K562 (cell line): ENCODE measurements at regions not wholly inside any gene's neighbourhood (a gene's known extent, or its start where the extent isn't known, plus 50 kb on each side); places are given as distances from the start of the nearest gene placed in this dataset.

Experiments used
- ATAC-seq: fragments of 200-7000 bp; cut with Tn5 transposase; 3 replicates; pipeline ENCODE4 v1.9.1; 2020; ENCODE audit warnings: moderate library complexity
- BruUV-seq: library from RNA; stranded (reverse); fragments of 400-500 nt; replicated peaks from 2 replicates; lab custom pipeline; 2021; lab: Mats Ljungman, UMichigan
- CTCF ChIA-PET: fragments of 300-600 bp; formaldehyde crosslinking; extraction: SDS; loops from one replicate; lab custom pipeline; 2021; ENCODE audit warnings: low intra/inter-chr PET ratio; lab: Yijun Ruan, JAX
- POLR2A ChIA-PET: fragments of 300-600, 350-650 bp; sonication (Branson Sonifier 250); formaldehyde crosslinking; extraction: SDS; loops from one replicate; lab custom pipeline; 2021; ENCODE audit warnings: antibody characterized with exemption, inconsistent platforms; lab: Yijun Ruan, JAX
- DNase-seq, 4 experiments: peaks; one replicate each; pipeline versions ENCODE4 v3.0.0 to v3.0.0-alpha.2; 2011 to 2018; ENCODE audit warnings: low spot score in 3 of 4, mixed read lengths in 3 of 4; ENCODE audit errors: extremely low read depth in 1 of 4
- FAIRE-seq: peaks from 2 replicates; lab custom pipeline; 2011; peaks lifted over from hg19 to GRCh38; lab: Jason Lieb, UNC
- H2AFZ ChIP-seq: 2 replicates; pipeline ENCODE4 v1.6.0; 2011; ENCODE audit warnings: low read depth, low read length, control low read depth, inconsistent platforms
- H3K27ac ChIP-seq: fragments of 200-600 bp; 3 replicates; pipeline ENCODE4 v1.8.0; 2011; ENCODE audit warnings: low read depth, mild to moderate bottlenecking, control low read depth, inconsistent platforms, low read length, moderate library complexity, mixed read lengths; ENCODE audit errors: extremely low read depth
- H3K27me3 ChIP-seq, 2 experiments: fragments of 300-600 bp in 1 of 2; 2 replicates in 1 of 2; 3 replicates in 1 of 2; pipeline versions ENCODE4 v1.6.0 to v1.8.0; 2011; ENCODE audit warnings: inconsistent platforms in 2 of 2, low read length in 2 of 2, mild to moderate bottlenecking in 1 of 2, mixed read lengths in 1 of 2, moderate library complexity in 1 of 2; ENCODE audit not compliant: control insufficient read depth in 2 of 2, insufficient read depth in 2 of 2
- H3K36me3 ChIP-seq: fragments of 300-600 bp; 3 replicates; pipeline ENCODE4 v1.8.0; 2011; ENCODE audit warnings: mild to moderate bottlenecking, low read length, inconsistent platforms; ENCODE audit not compliant: control insufficient read depth, insufficient read depth
- H3K4me1 ChIP-seq, 2 experiments: fragments of 200-600 bp in 1 of 2; replicated peaks in 1 of 2; 2 replicates in 1 of 2; 3 replicates in 1 of 2; pipeline versions ENCODE4 v1.5.1 to v1.8.0; 2011; ENCODE audit warnings: inconsistent platforms in 2 of 2, low read length in 2 of 2, mild to moderate bottlenecking in 1 of 2, mixed read lengths in 1 of 2, moderate library complexity in 1 of 2; ENCODE audit not compliant: control insufficient read depth in 2 of 2, insufficient read depth in 2 of 2
- H3K4me2 ChIP-seq: 2 replicates; pipeline ENCODE4 v1.6.1; 2011; ENCODE audit warnings: low read length, control low read depth, inconsistent platforms, mixed read lengths; ENCODE audit not compliant: insufficient read depth
- H3K4me3 ChIP-seq: fragments of 200-600 bp; sonication (generic), shearing (Covaris generic); 2 replicates; pipeline ENCODE4 v1.5.1; 2016; ENCODE audit warnings: control low read depth, inconsistent platforms
- H3K79me2 ChIP-seq: fragments of 200-600 bp; 3 replicates; pipeline ENCODE4 v1.8.0; 2011; ENCODE audit warnings: low read length, inconsistent platforms; ENCODE audit not compliant: control insufficient read depth, insufficient read depth
- H3K9ac ChIP-seq, 2 experiments: 2 replicates each; pipeline versions ENCODE4 v1.6.0 to v1.6.1; 2011; ENCODE audit warnings: low read depth in 2 of 2, low read length in 2 of 2, control low read depth in 1 of 2, inconsistent platforms in 1 of 2, mild to moderate bottlenecking in 1 of 2, mixed read lengths in 1 of 2; ENCODE audit not compliant: insufficient read depth in 1 of 2
- H3K9me1 ChIP-seq: one replicate; pipeline ENCODE4 v1.6.0; 2011; ENCODE audit warnings: inconsistent platforms, mild to moderate bottlenecking, low read length, moderate library complexity; ENCODE audit not compliant: control insufficient read depth, insufficient read depth
- H3K9me3 ChIP-seq: replicated peaks from 2 replicates; pipeline ENCODE4 v1.5.1; 2011; ENCODE audit warnings: low read depth, low read length, inconsistent platforms; ENCODE audit not compliant: control insufficient read depth, insufficient read depth
- H4K20me1 ChIP-seq: replicated peaks from 2 replicates; pipeline ENCODE4 v1.6.1; 2011; ENCODE audit warnings: low read length, inconsistent platforms, mixed read lengths; ENCODE audit not compliant: control insufficient read depth, insufficient read depth
- BACH1 ChIP-seq: fragments of 200-800 bp; sonication (Bioruptor generic); IDR thresholded peaks from 2 replicates; pipeline ENCODE4 v1.6.1; 2016; ENCODE audit warnings: missing genetic modification characterization, missing compliant biosample characterization
- BCLAF1 ChIP-seq, 2 experiments: fragments of 450-650 bp in 1 of 2; IDR thresholded peaks; 2 replicates each; pipeline ENCODE4 v1.6.1; 2011 to 2017; ENCODE audit warnings: low read depth in 2 of 2, antibody characterized with exemption in 1 of 2, borderline replicate concordance in 1 of 2, low read length in 1 of 2, mild to moderate bottlenecking in 1 of 2, mixed read lengths in 1 of 2; ENCODE audit not compliant: control insufficient read depth in 1 of 2
- GTF2E2 ChIP-seq: fragments of 200-800 bp; sonication (Bioruptor generic); IDR thresholded peaks from 2 replicates; pipeline ENCODE4 v1.6.1; 2016; ENCODE audit warnings: missing genetic modification characterization, missing compliant biosample characterization
- KDM4B ChIP-seq, 2 experiments: fragments of 450-650 bp in 1 of 2; sonication (generic) in 1 of 2; IDR thresholded peaks; 2 replicates each; pipeline ENCODE4 v1.6.1; 2016 to 2017; ENCODE audit warnings: borderline replicate concordance in 2 of 2, antibody characterized with exemption in 1 of 2, low read depth in 1 of 2, mild to moderate bottlenecking in 1 of 2
- KLF16 ChIP-seq: IDR thresholded peaks from 2 replicates; pipeline ENCODE4 v1.6.1; 2016; ENCODE audit warnings: antibody characterized with exemption
- MAZ ChIP-seq, 2 experiments: fragments of 450-650 bp in 1 of 2; sonication (generic) in 1 of 2; formaldehyde crosslinking; IDR thresholded peaks in 1 of 2; conservative IDR thresholded peaks in 1 of 2; 2 replicates each; pipeline versions ENCODE4 v1.4.0 to v1.5.0; 2020; ENCODE audit warnings: mild to moderate bottlenecking in 1 of 2, missing genetic modification reagents in 1 of 2
- MECOM ChIP-seq: fragments of 250-450 bp; sonication (Bioruptor Pico); IDR thresholded peaks from 2 replicates; pipeline ENCODE4 v1.8.0; 2022; ENCODE audit warnings: inconsistent platforms
- MTF1 ChIP-seq: fragments of 250-450 bp; sonication (Bioruptor Pico); IDR thresholded peaks from 2 replicates; pipeline ENCODE4 v1.9.0; 2021; ENCODE audit warnings: moderate library complexity, mild to moderate bottlenecking, inconsistent platforms, borderline replicate concordance
- NEUROD1 ChIP-seq: fragments of 150-350 bp; IDR thresholded peaks from 2 replicates; pipeline ENCODE4 v1.6.1; 2014; ENCODE audit warnings: borderline replicate concordance, low read length, low read depth; ENCODE audit not compliant: partially characterized antibody
- NR4A1 ChIP-seq, 2 experiments: fragments of 250-450 bp in 1 of 2; fragments of 450-650 bp in 1 of 2; sonication (Bioruptor Pico) in 1 of 2; IDR thresholded peaks; 2 replicates each; pipeline versions ENCODE4 v1.4.0 to v1.6.1; 2016 to 2020; ENCODE audit warnings: mild to moderate bottlenecking in 2 of 2, missing compliant biosample characterization in 1 of 2, missing genetic modification characterization in 1 of 2, moderate library complexity in 1 of 2
- NRF1 ChIP-seq, 2 experiments: fragments of 450-650 bp; IDR thresholded peaks in 1 of 2; conservative IDR thresholded peaks in 1 of 2; 2 replicates each; pipeline ENCODE4 v1.6.1; 2014; ENCODE audit warnings: mild to moderate bottlenecking in 2 of 2
- PREB ChIP-seq: sonication (generic); formaldehyde crosslinking; IDR thresholded peaks from 2 replicates; pipeline ENCODE4 v1.8.1; 2023; ENCODE audit warnings: mild to moderate bottlenecking, missing genetic modification reagents
- PTTG1 ChIP-seq: fragments of 450-650 bp; IDR thresholded peaks from 2 replicates; pipeline ENCODE4 v1.6.1; 2016; ENCODE audit warnings: low read depth, mild to moderate bottlenecking, missing genetic modification characterization, missing compliant biosample characterization
- TAL1 ChIP-seq: fragments of 450-650 bp; IDR thresholded peaks from 2 replicates; pipeline ENCODE4 v1.6.1; 2016; ENCODE audit warnings: mild to moderate bottlenecking
- TRIM28 ChIP-seq: fragments of 450-650 bp; IDR thresholded peaks from 2 replicates; pipeline ENCODE4 v1.6.1; 2017
- TSC22D4 ChIP-seq: fragments of 450-650 bp; IDR thresholded peaks from 2 replicates; pipeline ENCODE4 v1.6.1; 2016; ENCODE audit warnings: missing genetic modification characterization, missing biosample characterization, control low read depth
- ZNF124 ChIP-seq: sonication (generic); formaldehyde crosslinking; IDR thresholded peaks from 2 replicates; pipeline ENCODE4 v1.8.1; 2022; ENCODE audit warnings: missing genetic modification reagents
- ZNF23 ChIP-seq: fragments of 250-450 bp; sonication (Bioruptor Pico); IDR thresholded peaks from 2 replicates; pipeline ENCODE4 v1.4.0; 2020; ENCODE audit warnings: mild to moderate bottlenecking
- ZNF316 ChIP-seq: fragments of 450-650 bp; IDR thresholded peaks from 2 replicates; pipeline ENCODE4 v1.6.1; 2016
- WGBS: fragments of 100-300 bp; shearing (Covaris generic); methylation state at CpG from one replicate; pipeline ENCODE4 v1.1.6; 2016; ENCODE audit warnings: low coverage, mixed read lengths; ENCODE audit not compliant: insufficient coverage; ENCODE audit errors: missing lambda C conversion rate; 5-methylcytosine and 5-hydroxymethylcytosine counted together
- in situ Hi-C: fragments of 300-500 bp; cut with MboI; formaldehyde crosslinking; loops from 4 replicates; pipeline ENCODE4 v1.15.0; 2018; ENCODE audit warnings: inconsistent platforms, mixed read lengths
- intact Hi-C: fragments of 100-400 bp; cut with micrococcal nuclease; formaldehyde crosslinking; loops from 2 replicates; pipeline ENCODE4 v1.14.2; 2022

GRCh38 chr5:124936626-124936933 is 190.1 kb upstream of the ZNF608 start:
- Histone ChIP-seq H3K27ac (no peak overlapping the region), H3K79me2 (no peaks in the 10 kb centered on the region), H3K9me3 (no peaks in the 10 kb centered on the region), H2AFZ (no peak overlapping the region), H3K27me3 (no peaks in the 10 kb centered on the region), H3K36me3 (no peaks in the 10 kb centered on the region), H3K4me3 (no peak overlapping the region), H3K4me2 (no peak overlapping the region), H3K9ac (no peak overlapping the region), H4K20me1 (no peaks in the 10 kb centered on the region), H3K4me1 (no peaks in the 10 kb centered on the region), H3K9me1 (no peaks in the 10 kb centered on the region)
- ChIA-PET POLR2A (no interaction called here), CTCF (no interaction called here)
- no peak for ATAC-seq
- WGBS, result 44% methylated on average over 4 of the region's 4 CpGs
- DNase-seq, result no peak
- no TSS peak for BruUV-seq
- no peak for FAIRE-seq
- intact Hi-C loops, result no loop called here
- in situ Hi-C loops, result no loop called here
- TF ChIP-seq KDM4B (IDR thresholded peaks at IDR 0.05; ENCODE audit: borderline replicate concordance in 2 of 2, low read depth in 1 of 2) (no peak), PTTG1 (tag) (no peak), NRF1 (conservative IDR thresholded peaks at IDR 0.05 in 1 of 2, IDR thresholded peaks at IDR 0.05 in 1 of 2) (no peak), BCLAF1 (IDR thresholded peaks at IDR 0.05; ENCODE audit: borderline replicate concordance in 1 of 2, control insufficient read depth in 1 of 2, low read depth in 2 of 2, low read length in 1 of 2) (no peak), NEUROD1 (no peak), TAL1 (no peak), GTF2E2 (no peak), MTF1 (CRISPR knock-in tag) (no peak), KLF16 (no peak), TSC22D4 (tag) (no peak), MAZ (CRISPR knock-in tag; conservative IDR thresholded peaks at IDR 0.05 in 1 of 2, IDR thresholded peaks at IDR 0.05 in 1 of 2) (no peak), ZNF316 (no peak), TRIM28 (no peak), NR4A1 (CRISPR knock-in tag; IDR thresholded peaks at IDR 0.05) (no peak), NR4A1 (tag; IDR thresholded peaks at IDR 0.05) (no peak), PREB (CRISPR knock-in tag) (no peak), BACH1 (tag) (no peak), ZNF124 (CRISPR knock-in tag) (no peak), MECOM (no peak), ZNF23 (CRISPR knock-in tag) (no peak)
